ENCODE measurements at regions not wholly inside any gene's neighbourhood (a gene's known extent, or its start where the extent isn't known, plus 50 kb on each side); places are given as distances from the start of the nearest gene placed in this dataset.

- ChIA-PET POLR2A (no interaction called here), CTCF (no interaction called here)
Measured at GRCh38 chr17:55668312-55668920, 54.2 kb downstream of the TMEM100 start.

- ChIA-PET CTCF (no interaction called here), POLR2A (no interaction called here)
Measured at GRCh38 chr17:55666806-55667205, 55.9 kb downstream of the TMEM100 start.

- CTCF ChIA-PET: no interaction called here
- POLR2A ChIA-PET: no interaction called here
Measured at GRCh38 chr17:55664287-55664686, 58.4 kb downstream of the TMEM100 start.

- POLR2A ChIA-PET: no interaction called here
Measured at GRCh38 chr17:55663400-55663799, 59.3 kb downstream of the TMEM100 start.

GRCh38 chr17:55661963-55662834 lies 60.5 kb downstream of the TMEM100 start:
- CTCF ChIA-PET: no interaction called here
- POLR2A ChIA-PET: no interaction called here

More at GRCh38 chr17:55663400-55663799, 59.3 kb downstream of the TMEM100 start:
- CTCF ChIA-PET: no interaction called here

- POLR2A ChIA-PET: no interaction called here
- CTCF ChIA-PET: no interaction called here
Measured at GRCh38 chr17:55661256-55661758, 61.4 kb downstream of the TMEM100 start.

GRCh38 chr17:55660178-55660886 lies 62.3 kb downstream of the TMEM100 start:
- ChIA-PET CTCF (no interaction called here), POLR2A (interaction anchor here (0.7 kb wide), 1 partner anchor 99 kb away, joined by 3 read pairs; no protein-coding TSS in a partner anchor)

- POLR2A ChIA-PET: no interaction called here
- CTCF ChIA-PET: no interaction called here
Measured at GRCh38 chr17:55659661-55660060, 63.0 kb downstream of the TMEM100 start.

- POLR2A ChIA-PET: no interaction called here
- CTCF ChIA-PET: no interaction called here
Measured at GRCh38 chr17:55655777-55656176, 66.9 kb downstream of the TMEM100 start.

GRCh38 chr17:55654821-55655220 lies 67.8 kb downstream of the TMEM100 start:
- ChIA-PET POLR2A (no interaction called here), CTCF (no interaction called here)

- ChIA-PET POLR2A (no interaction called here), CTCF (no interaction called here)
Measured at GRCh38 chr17:55654022-55654421, 68.6 kb downstream of the TMEM100 start.

GRCh38 chr17:55652825-55653224 lies 69.8 kb downstream of the TMEM100 start:
- ChIA-PET CTCF (interaction anchor here (1.1 kb wide), 1 partner anchor 126 kb away, joined by 4 read pairs; no protein-coding TSS in a partner anchor), POLR2A (no interaction called here)

- ChIA-PET POLR2A (no interaction called here), CTCF (interaction anchor here (1.1 kb wide), 1 partner anchor 126 kb away, joined by 4 read pairs; no protein-coding TSS in a partner anchor)
Measured at GRCh38 chr17:55652114-55652823, 70.4 kb downstream of the TMEM100 start.

- ChIA-PET CTCF (no interaction called here), POLR2A (no interaction called here)
Measured at GRCh38 chr17:55649957-55650597, 72.6 kb downstream of the TMEM100 start.

GRCh38 chr17:55648086-55648485 lies 74.6 kb downstream of the TMEM100 start:
- ChIA-PET POLR2A (no interaction called here), CTCF (no interaction called here)

GRCh38 chr17:55645361-55645760 lies 77.3 kb downstream of the TMEM100 start:
- CTCF ChIA-PET: no interaction called here
- POLR2A ChIA-PET: no interaction called here

GRCh38 chr17:55644346-55644745 lies 78.3 kb downstream of the TMEM100 start:
- CTCF ChIA-PET: no interaction called here

GRCh38 chr17:55642741-55643140 lies 79.9 kb downstream of the TMEM100 start:
- ChIA-PET POLR2A (no interaction called here), CTCF (no interaction called here)

More at GRCh38 chr17:55644346-55644745, 78.3 kb downstream of the TMEM100 start:
- POLR2A ChIA-PET: no interaction called here

GRCh38 chr17:55641676-55642081 lies 81.0 kb downstream of the TMEM100 start:
- CTCF ChIA-PET: interaction anchor here (1.3 kb wide), 1 partner anchor 115 kb away, joined by 3 read pairs; no protein-coding TSS in a partner anchor

More at GRCh38 chr17:55641676-55642081, 81.0 kb downstream of the TMEM100 start:
- POLR2A ChIA-PET: no interaction called here
